ENCODE measurements at regions not wholly inside any gene's neighbourhood (a gene's known extent, or its start where the extent isn't known, plus 50 kb on each side); places are given as distances from the start of the nearest gene placed in this dataset.

- TF ChIP-seq, protein P1, sequence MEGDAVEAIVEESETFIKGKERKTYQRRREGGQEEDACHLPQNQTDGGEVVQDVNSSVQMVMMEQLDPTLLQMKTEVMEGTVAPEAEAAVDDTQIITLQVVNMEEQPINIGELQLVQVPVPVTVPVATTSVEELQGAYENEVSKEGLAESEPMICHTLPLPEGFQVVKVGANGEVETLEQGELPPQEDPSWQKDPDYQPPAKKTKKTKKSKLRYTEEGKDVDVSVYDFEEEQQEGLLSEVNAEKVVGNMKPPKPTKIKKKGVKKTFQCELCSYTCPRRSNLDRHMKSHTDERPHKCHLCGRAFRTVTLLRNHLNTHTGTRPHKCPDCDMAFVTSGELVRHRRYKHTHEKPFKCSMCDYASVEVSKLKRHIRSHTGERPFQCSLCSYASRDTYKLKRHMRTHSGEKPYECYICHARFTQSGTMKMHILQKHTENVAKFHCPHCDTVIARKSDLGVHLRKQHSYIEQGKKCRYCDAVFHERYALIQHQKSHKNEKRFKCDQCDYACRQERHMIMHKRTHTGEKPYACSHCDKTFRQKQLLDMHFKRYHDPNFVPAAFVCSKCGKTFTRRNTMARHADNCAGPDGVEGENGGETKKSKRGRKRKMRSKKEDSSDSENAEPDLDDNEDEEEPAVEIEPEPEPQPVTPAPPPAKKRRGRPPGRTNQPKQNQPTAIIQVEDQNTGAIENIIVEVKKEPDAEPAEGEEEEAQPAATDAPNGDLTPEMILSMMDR (IDR thresholded peaks at IDR 0.05) = no peak
- no peak for TF ChIP-seq POLR2A (IDR thresholded peaks at IDR 0.05)
These were observed 183.3 kb downstream of the TXNL1 start for GRCh38 chr18:56455141-56455540.
